GM12875 (cell line): ENCODE measurements at regions not wholly inside any gene's neighbourhood (a gene's known extent, or its start where the extent isn't known, plus 50 kb on each side); places are given as distances from the start of the nearest gene placed in this dataset.
"Not testable (repeated sequence)": the region's sequence is repeated elsewhere in the genome, so short reads cannot be mapped to it uniquely, and the experiment has no call there.

ENCODE experiments used
- H3K4me3 ChIP-seq: one replicate; pipeline ENCODE4 v1.5.1; 2011; ENCODE audit warnings: low read depth, low read length, control low read depth
- CTCF ChIP-seq: IDR thresholded peaks from 2 replicates; pipeline ENCODE4 v1.5.1; 2011; ENCODE audit warnings: low read depth, mild to moderate bottlenecking, control low read depth, inconsistent platforms, low read length, moderate library complexity, borderline replicate concordance; ENCODE audit not compliant: insufficient read depth

GRCh38 chr1:38773483-38773882, 86.1 kb downstream of the RRAGC start:
- no peak for TF ChIP-seq CTCF
- no peak overlapping the region for H3K4me3 ChIP-seq

GRCh38 chr1:38772953-38773352, 86.6 kb downstream of the RRAGC start:
- H3K4me3 ChIP-seq = no peak overlapping the region
- no peak for TF ChIP-seq CTCF

GRCh38 chr1:38772026-38772425, 87.5 kb downstream of the RRAGC start:
- no peak for TF ChIP-seq CTCF
- no peak overlapping the region for H3K4me3 ChIP-seq

GRCh38 chr1:38770516-38771173, 88.9 kb downstream of the RRAGC start:
- H3K4me3 ChIP-seq = not testable (repeated sequence)

- no peak overlapping the region for H3K4me3 ChIP-seq
- TF ChIP-seq CTCF = no peak
Measured at GRCh38 chr1:38766125-38766524, 93.4 kb downstream of the RRAGC start.

GRCh38 chr1:38763121-38763520, 96.5 kb downstream of the RRAGC start:
- H3K4me3 ChIP-seq = no peak overlapping the region
- TF ChIP-seq CTCF = no peak

- H3K4me3 ChIP-seq = no peak overlapping the region
- no peak for TF ChIP-seq CTCF
Measured at GRCh38 chr1:38760562-38760961, 99.0 kb downstream of the RRAGC start.

GRCh38 chr1:38758820-38759219, 100.8 kb downstream of the RRAGC start:
- H3K4me3 ChIP-seq = no peak overlapping the region
- TF ChIP-seq CTCF = no peak
